ENCODE measurements at regions not wholly inside any gene's neighbourhood (a gene's known extent, or its start where the extent isn't known, plus 50 kb on each side); places are given as distances from the start of the nearest gene placed in this dataset.

DNA sequence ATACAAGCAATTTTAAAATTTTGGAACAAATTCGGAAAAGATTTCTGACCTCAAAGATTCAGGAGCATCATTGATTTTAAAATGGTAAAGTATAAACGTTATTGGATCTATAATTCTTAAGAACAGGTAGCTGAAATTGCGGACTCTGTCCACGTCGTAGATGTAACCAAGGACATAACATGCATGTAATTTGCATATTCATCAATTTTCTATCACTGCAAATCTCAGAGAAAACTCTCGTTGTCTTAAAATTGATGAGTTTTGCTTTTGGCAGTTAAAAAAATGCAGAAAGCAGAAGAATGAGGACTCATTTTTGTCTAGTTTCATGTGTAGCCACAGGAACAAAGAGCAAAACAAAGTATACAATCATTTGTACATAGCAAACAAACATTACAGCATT lies 1094.4 kb downstream of the SI start:
- BruUV-seq (replicated peaks): no TSS peak
- Histone ChIP-seq H3K4me1 (ENCODE audit: control insufficient read depth in 1 of 2, insufficient read depth in 2 of 2, low read length in 2 of 2) (no peaks in the 10 kb centered on the region), H3K4me3 (replicated peaks in 1 of 2; ENCODE audit: low read depth in 1 of 2, low read length in 2 of 2) (no peak overlapping the region), H3K9me3 (ENCODE audit: control insufficient read depth in 1 of 2, insufficient read depth in 1 of 2, low read depth in 1 of 2, low read length in 2 of 2) (no peaks in the 10 kb centered on the region), H2AFZ (ENCODE audit: low read depth, low read length, poor library complexity, severe bottlenecking) (no peak overlapping the region), H3K9ac (ENCODE audit: low read length) (no peak overlapping the region), H3K27me3 (ENCODE audit: insufficient read depth, low read length) (no peaks in the 10 kb centered on the region), H4K20me1 (ENCODE audit: insufficient read depth) (no peaks in the 10 kb centered on the region), H3K27ac (ENCODE audit: low read depth, low read length) (no peak overlapping the region), H3K4me2 (ENCODE audit: low read length) (no peak overlapping the region), H3K79me2 (ENCODE audit: insufficient read depth, low read length) (no peaks in the 10 kb centered on the region), H3K36me3 (ENCODE audit: control insufficient read depth in 1 of 2, insufficient read depth in 2 of 2, low read length in 2 of 2) (no peaks in the 10 kb centered on the region), H3K9me2 (ENCODE audit: insufficient read depth) (no peaks in the 10 kb centered on the region)
- intact Hi-C loops (cut with micrococcal nuclease): no loop called here
- no peak for DNase-seq (ENCODE audit: low read depth, low spot score)
- CTCF ChIA-PET: no interaction called here
- POLR2A ChIA-PET: no interaction called here
- RAD21 ChIA-PET (ENCODE audit: low non-redundant PET in 1 of 2, low total read pairs in 2 of 2, uncharacterized antibody in 2 of 2, unreplicated experiment in 2 of 2): no interaction called here
- TF ChIP-seq CBX3 (IDR thresholded peaks at IDR 0.05; ENCODE audit: low read depth): no peak
- no peak for TF ChIP-seq SP1 (IDR thresholded peaks at IDR 0.05; ENCODE audit: low read depth)
- TF ChIP-seq FOSL1 (IDR thresholded peaks at IDR 0.05; ENCODE audit: low read depth): no peak
- TF ChIP-seq POLR2AphosphoS5 (IDR thresholded peaks at IDR 0.05; ENCODE audit: low read depth, low read length): no peak
- no peak for TF ChIP-seq ZFX (IDR thresholded peaks at IDR 0.05)
- TF ChIP-seq, protein P1, sequence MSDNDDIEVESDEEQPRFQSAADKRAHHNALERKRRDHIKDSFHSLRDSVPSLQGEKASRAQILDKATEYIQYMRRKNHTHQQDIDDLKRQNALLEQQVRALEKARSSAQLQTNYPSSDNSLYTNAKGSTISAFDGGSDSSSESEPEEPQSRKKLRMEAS (IDR thresholded peaks at IDR 0.05): no peak
- no peak for TF ChIP-seq SIN3A (IDR thresholded peaks at IDR 0.05; ENCODE audit: low read depth)
- no peak for TF ChIP-seq RAD21 (IDR thresholded peaks at IDR 0.05; ENCODE audit: low read depth)
- TF ChIP-seq, protein P2, sequence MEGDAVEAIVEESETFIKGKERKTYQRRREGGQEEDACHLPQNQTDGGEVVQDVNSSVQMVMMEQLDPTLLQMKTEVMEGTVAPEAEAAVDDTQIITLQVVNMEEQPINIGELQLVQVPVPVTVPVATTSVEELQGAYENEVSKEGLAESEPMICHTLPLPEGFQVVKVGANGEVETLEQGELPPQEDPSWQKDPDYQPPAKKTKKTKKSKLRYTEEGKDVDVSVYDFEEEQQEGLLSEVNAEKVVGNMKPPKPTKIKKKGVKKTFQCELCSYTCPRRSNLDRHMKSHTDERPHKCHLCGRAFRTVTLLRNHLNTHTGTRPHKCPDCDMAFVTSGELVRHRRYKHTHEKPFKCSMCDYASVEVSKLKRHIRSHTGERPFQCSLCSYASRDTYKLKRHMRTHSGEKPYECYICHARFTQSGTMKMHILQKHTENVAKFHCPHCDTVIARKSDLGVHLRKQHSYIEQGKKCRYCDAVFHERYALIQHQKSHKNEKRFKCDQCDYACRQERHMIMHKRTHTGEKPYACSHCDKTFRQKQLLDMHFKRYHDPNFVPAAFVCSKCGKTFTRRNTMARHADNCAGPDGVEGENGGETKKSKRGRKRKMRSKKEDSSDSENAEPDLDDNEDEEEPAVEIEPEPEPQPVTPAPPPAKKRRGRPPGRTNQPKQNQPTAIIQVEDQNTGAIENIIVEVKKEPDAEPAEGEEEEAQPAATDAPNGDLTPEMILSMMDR (IDR thresholded peaks at IDR 0.05 in 2 of 3, conservative IDR thresholded peaks at IDR 0.05 in 1 of 3; ENCODE audit: borderline replicate concordance in 1 of 3, insufficient read depth in 1 of 3, low read depth in 2 of 3, low read length in 2 of 3): no peak
- TF ChIP-seq, protein P3, sequence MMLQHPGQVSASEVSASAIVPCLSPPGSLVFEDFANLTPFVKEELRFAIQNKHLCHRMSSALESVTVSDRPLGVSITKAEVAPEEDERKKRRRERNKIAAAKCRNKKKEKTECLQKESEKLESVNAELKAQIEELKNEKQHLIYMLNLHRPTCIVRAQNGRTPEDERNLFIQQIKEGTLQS (IDR thresholded peaks at IDR 0.05): no peak
- no peak for TF ChIP-seq TCF7L2 (IDR thresholded peaks at IDR 0.05; ENCODE audit: borderline replicate concordance, extremely low read depth, insufficient read depth, insufficient read length)
- TF ChIP-seq CEBPB (IDR thresholded peaks at IDR 0.05; ENCODE audit: low read depth): no peak
- TF ChIP-seq, protein P4, sequence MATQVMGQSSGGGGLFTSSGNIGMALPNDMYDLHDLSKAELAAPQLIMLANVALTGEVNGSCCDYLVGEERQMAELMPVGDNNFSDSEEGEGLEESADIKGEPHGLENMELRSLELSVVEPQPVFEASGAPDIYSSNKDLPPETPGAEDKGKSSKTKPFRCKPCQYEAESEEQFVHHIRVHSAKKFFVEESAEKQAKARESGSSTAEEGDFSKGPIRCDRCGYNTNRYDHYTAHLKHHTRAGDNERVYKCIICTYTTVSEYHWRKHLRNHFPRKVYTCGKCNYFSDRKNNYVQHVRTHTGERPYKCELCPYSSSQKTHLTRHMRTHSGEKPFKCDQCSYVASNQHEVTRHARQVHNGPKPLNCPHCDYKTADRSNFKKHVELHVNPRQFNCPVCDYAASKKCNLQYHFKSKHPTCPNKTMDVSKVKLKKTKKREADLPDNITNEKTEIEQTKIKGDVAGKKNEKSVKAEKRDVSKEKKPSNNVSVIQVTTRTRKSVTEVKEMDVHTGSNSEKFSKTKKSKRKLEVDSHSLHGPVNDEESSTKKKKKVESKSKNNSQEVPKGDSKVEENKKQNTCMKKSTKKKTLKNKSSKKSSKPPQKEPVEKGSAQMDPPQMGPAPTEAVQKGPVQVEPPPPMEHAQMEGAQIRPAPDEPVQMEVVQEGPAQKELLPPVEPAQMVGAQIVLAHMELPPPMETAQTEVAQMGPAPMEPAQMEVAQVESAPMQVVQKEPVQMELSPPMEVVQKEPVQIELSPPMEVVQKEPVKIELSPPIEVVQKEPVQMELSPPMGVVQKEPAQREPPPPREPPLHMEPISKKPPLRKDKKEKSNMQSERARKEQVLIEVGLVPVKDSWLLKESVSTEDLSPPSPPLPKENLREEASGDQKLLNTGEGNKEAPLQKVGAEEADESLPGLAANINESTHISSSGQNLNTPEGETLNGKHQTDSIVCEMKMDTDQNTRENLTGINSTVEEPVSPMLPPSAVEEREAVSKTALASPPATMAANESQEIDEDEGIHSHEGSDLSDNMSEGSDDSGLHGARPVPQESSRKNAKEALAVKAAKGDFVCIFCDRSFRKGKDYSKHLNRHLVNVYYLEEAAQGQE (IDR thresholded peaks at IDR 0.05; ENCODE audit: low read depth): no peak
- no peak for TF ChIP-seq ZNF274 (IDR thresholded peaks at IDR 0.05; ENCODE audit: low read depth, low read length)
- TF ChIP-seq EGR1 (IDR thresholded peaks at IDR 0.05; ENCODE audit: low read depth): no peak
- no peak for TF ChIP-seq EZH2phosphoT487 (IDR thresholded peaks at IDR 0.05; ENCODE audit: borderline replicate concordance)
- no peak for TF ChIP-seq YY1 (IDR thresholded peaks at IDR 0.05; ENCODE audit: extremely low read depth, insufficient replicate concordance, low read depth, low read length)
- ATAC-seq: no peak

All from HCT116 (cell line).